Type B pancreatic cell (in vitro differentiated cells): ENCODE measurements at regions not wholly inside any gene's neighbourhood (a gene's known extent, or its start where the extent isn't known, plus 50 kb on each side); places are given as distances from the start of the nearest gene placed in this dataset.
A peak's percentile ranks its signal among the peaks of the same experiment; 100 is the strongest.

Experiments used
- DNase-seq: peaks from one replicate; pipeline ENCODE4 v3.0.0; 2021; ENCODE audit warnings: mixed read lengths; ENCODE audit not compliant: unreplicated experiment; ENCODE audit errors: extremely low spot score
- H3K27ac Mint-ChIP-seq: 2 replicates; pipeline ENCODE4 v1.8.0; 2021; ENCODE audit warnings: mild to moderate bottlenecking, mixed read lengths
- H3K27me3 Mint-ChIP-seq: 2 replicates; pipeline ENCODE4 v1.8.0; 2021; ENCODE audit warnings: mixed read lengths
- H3K36me3 Mint-ChIP-seq: 2 replicates; pipeline ENCODE4 v1.8.0; 2021; ENCODE audit warnings: mixed read lengths
- H3K4me1 Mint-ChIP-seq: one replicate; pipeline ENCODE4 v1.8.0; 2021; ENCODE audit warnings: mixed read lengths; ENCODE audit not compliant: unreplicated experiment
- H3K4me3 Mint-ChIP-seq: 2 replicates; pipeline ENCODE4 v1.8.0; 2021; ENCODE audit warnings: mild to moderate bottlenecking, mixed read lengths
- H3K9me3 Mint-ChIP-seq: 2 replicates; pipeline ENCODE4 v1.8.0; 2021; ENCODE audit warnings: mixed read lengths
- CTCF ChIP-seq: fragments of 200-600 bp; sonication (generic); conservative IDR thresholded peaks from 2 replicates; pipeline ENCODE4 v1.5.0; 2021; ENCODE audit warnings: antibody characterized with exemption, mild to moderate bottlenecking

- H3K9me3 Mint-ChIP-seq = peaks cover 4% of the 10 kb centered on the region
- H3K36me3 Mint-ChIP-seq = no peaks in the 10 kb centered on the region
These were observed 211.8 kb upstream of the ZNF536 start for GRCh38 chr19:30160426-30160825.

GRCh38 chr19:30161021-30161655 is 211.0 kb upstream of the ZNF536 start:
- Mint-ChIP-seq H3K4me3 (no peak overlapping the region), H3K36me3 (no peaks in the 10 kb centered on the region), H3K4me1 (no peaks in the 10 kb centered on the region), H3K27ac (no peak overlapping the region), H3K27me3 (peaks cover 23% of the 10 kb centered on the region), H3K9me3 (peaks cover 4% of the 10 kb centered on the region)
- TF ChIP-seq CTCF = no peak
- no peak for DNase-seq

More at GRCh38 chr19:30160426-30160825, 211.8 kb upstream of the ZNF536 start:
- Mint-ChIP-seq H3K4me3 (no peak overlapping the region), H3K4me1 (no peaks in the 10 kb centered on the region), H3K27ac (peak overlapping the region; percentile 27), H3K27me3 (peaks cover 27% of the 10 kb centered on the region)
- DNase-seq = no peak
- no peak for TF ChIP-seq CTCF

GRCh38 chr19:30161770-30162169 is 210.4 kb upstream of the ZNF536 start:
- H3K36me3 Mint-ChIP-seq = no peaks in the 10 kb centered on the region
- no peaks in the 10 kb centered on the region for H3K4me1 Mint-ChIP-seq
- H3K4me3 Mint-ChIP-seq = no peak overlapping the region
- no peak for DNase-seq
- peaks cover 21% of the 10 kb centered on the region for H3K27me3 Mint-ChIP-seq
- H3K9me3 Mint-ChIP-seq = peaks cover 4% of the 10 kb centered on the region
- H3K27ac Mint-ChIP-seq = no peak overlapping the region
- no peak for TF ChIP-seq CTCF

GRCh38 chr19:30162718-30163117 is 209.5 kb upstream of the ZNF536 start:
- no peak overlapping the region for H3K4me3 Mint-ChIP-seq
- DNase-seq = no peak
- no peak overlapping the region for H3K27ac Mint-ChIP-seq
- H3K27me3 Mint-ChIP-seq = peaks cover 21% of the 10 kb centered on the region
- TF ChIP-seq CTCF = no peak
- H3K4me1 Mint-ChIP-seq = no peaks in the 10 kb centered on the region
- no peaks in the 10 kb centered on the region for H3K36me3 Mint-ChIP-seq
- H3K9me3 Mint-ChIP-seq = peaks cover 4% of the 10 kb centered on the region

GRCh38 chr19:30163663-30164062 is 208.5 kb upstream of the ZNF536 start:
- Mint-ChIP-seq H3K4me3 (no peak overlapping the region), H3K27ac (no peak overlapping the region), H3K36me3 (no peaks in the 10 kb centered on the region), H3K27me3 (peaks cover 21% of the 10 kb centered on the region), H3K9me3 (peaks cover 4% of the 10 kb centered on the region), H3K4me1 (no peaks in the 10 kb centered on the region)
- DNase-seq = no peak
- no peak for TF ChIP-seq CTCF
